Liver (tissue), 8 donors: ENCODE measurements at regions not wholly inside any gene's neighbourhood (a gene's known extent, or its start where the extent isn't known, plus 50 kb on each side); places are given as distances from the start of the nearest gene placed in this dataset.
A peak's percentile ranks its signal among the peaks of the same experiment; 100 is the strongest.

Experiments
- DNase-seq: peaks from one replicate; pipeline ENCODE4 v3.0.0-alpha.2; 2017; ENCODE audit warnings: low spot score
- H3K27ac ChIP-seq, 2 donors: one replicate each; pipeline ENCODE4 v1.7.0; 2013; ENCODE audit warnings: inconsistent platforms in 2 of 2, low read length in 2 of 2, control low read depth in 1 of 2, low read depth in 1 of 2, mild to moderate bottlenecking in 1 of 2
- H3K27me3 ChIP-seq, 4 donors: one replicate each; pipeline versions ENCODE4 v1.6.1 to v1.7.0; 2013; ENCODE audit warnings: low read length in 3 of 4, inconsistent platforms in 1 of 4, mild to moderate bottlenecking in 1 of 4, moderate library complexity in 1 of 4; ENCODE audit not compliant: control insufficient read depth in 4 of 4, insufficient read depth in 4 of 4
- H3K36me3 ChIP-seq, 4 donors: one replicate each; pipeline versions ENCODE4 v1.6.1 to v1.7.0; 2013; ENCODE audit warnings: low read length in 3 of 4, mild to moderate bottlenecking in 3 of 4, low read depth in 1 of 4, moderate library complexity in 1 of 4; ENCODE audit not compliant: control insufficient read depth in 4 of 4, insufficient read depth in 3 of 4
- H3K4me1 ChIP-seq, 4 donors: one replicate each; pipeline versions ENCODE4 v1.6.1 to v1.7.0; 2013; ENCODE audit warnings: low read length in 3 of 4, mild to moderate bottlenecking in 3 of 4, moderate library complexity in 1 of 4; ENCODE audit not compliant: control insufficient read depth in 4 of 4, insufficient read depth in 4 of 4
- H3K4me3 ChIP-seq, 3 donors: one replicate each; pipeline versions ENCODE4 v1.6.1 to v1.7.0; 2013; ENCODE audit warnings: low read length in 3 of 3, control low read depth in 1 of 3, low read depth in 1 of 3, mild to moderate bottlenecking in 1 of 3
- H3K9ac ChIP-seq, 2 donors: one replicate each; pipeline ENCODE4 v1.7.0; 2013; ENCODE audit warnings: low read length in 2 of 2, mild to moderate bottlenecking in 2 of 2, moderate library complexity in 2 of 2, control low read depth in 1 of 2, low read depth in 1 of 2
- H3K9me3 ChIP-seq, 4 donors: one replicate each; pipeline versions ENCODE4 v1.6.1 to v1.7.0; 2013; ENCODE audit warnings: low read length in 3 of 4; ENCODE audit not compliant: control insufficient read depth in 4 of 4
- FOXA2 ChIP-seq: IDR thresholded peaks from 2 replicates; pipeline ENCODE4 v1.6.1; 2016; ENCODE audit warnings: antibody characterized with exemption
- GABPA ChIP-seq, 2 donors: IDR thresholded peaks in 1 of 2; conservative IDR thresholded peaks in 1 of 2; 2 replicates each; pipeline ENCODE4 v1.6.1; 2016; ENCODE audit warnings: antibody characterized with exemption in 2 of 2, mild to moderate bottlenecking in 1 of 2, moderate library complexity in 1 of 2
- HNF4A ChIP-seq, 2 donors: conservative IDR thresholded peaks; 2 replicates each; pipeline ENCODE4 v1.6.1; 2016; ENCODE audit warnings: antibody characterized with exemption in 2 of 2, mild to moderate bottlenecking in 2 of 2
- HNF4G ChIP-seq: IDR thresholded peaks from 2 replicates; pipeline ENCODE4 v1.6.1; 2016; ENCODE audit warnings: antibody characterized with exemption
- JUND ChIP-seq, 2 donors: IDR thresholded peaks; 2 replicates each; pipeline ENCODE4 v1.6.1; 2016; ENCODE audit warnings: antibody characterized with exemption in 2 of 2
- NR2F2 ChIP-seq: IDR thresholded peaks from 2 replicates; pipeline ENCODE4 v1.6.1; 2016; ENCODE audit warnings: antibody characterized with exemption
- RAD21 ChIP-seq, 2 donors: IDR thresholded peaks; 2 replicates each; pipeline ENCODE4 v1.6.1; 2016; ENCODE audit warnings: antibody characterized with exemption in 2 of 2, mild to moderate bottlenecking in 2 of 2
- RXRA ChIP-seq, 2 donors: IDR thresholded peaks; 2 replicates each; pipeline ENCODE4 v1.6.1; 2017 to 2018; ENCODE audit warnings: antibody characterized with exemption in 2 of 2, mild to moderate bottlenecking in 1 of 2
- SP1 ChIP-seq: IDR thresholded peaks from 2 replicates; pipeline ENCODE4 v1.6.1; 2018; ENCODE audit warnings: antibody characterized with exemption, mild to moderate bottlenecking
- TAF1 ChIP-seq: conservative IDR thresholded peaks from 2 replicates; pipeline ENCODE4 v1.6.1; 2016; ENCODE audit warnings: antibody characterized with exemption, mild to moderate bottlenecking
- YY1 ChIP-seq: IDR thresholded peaks from 2 replicates; pipeline ENCODE4 v1.6.1; 2016; ENCODE audit warnings: antibody characterized with exemption, mild to moderate bottlenecking
- WGBS: extraction: QIAGEN DNeasy Blood & Tissue Kit; methylation state at CpG from one replicate; pipeline ENCODE4 v1.1.7; 2013; 5-methylcytosine and 5-hydroxymethylcytosine counted together
- TF ChIP-seq, protein P1 (sequence below): IDR thresholded peaks from 2 replicates; pipeline ENCODE4 v1.6.1; 2016; ENCODE audit warnings: antibody characterized with exemption
- TF ChIP-seq, protein P2 (sequence below): IDR thresholded peaks from 2 replicates; pipeline ENCODE4 v1.6.1; 2016; ENCODE audit warnings: antibody characterized with exemption
- TF ChIP-seq, protein P3 (sequence below): IDR thresholded peaks from 2 replicates; pipeline ENCODE4 v1.6.1; 2016; ENCODE audit warnings: antibody characterized with exemption
- TF ChIP-seq, protein P4 (sequence below): fragments of 150-350 bp; IDR thresholded peaks from 2 replicates; pipeline ENCODE4 v1.5.1; 2017; ENCODE audit warnings: improper control_type of control experiment, low read depth, low read length; ENCODE audit not compliant: missing input control
- TF ChIP-seq, protein P5 (sequence below): IDR thresholded peaks from 2 replicates; pipeline ENCODE4 v1.6.1; 2016; ENCODE audit warnings: antibody characterized with exemption, mild to moderate bottlenecking
- donor health status: healthy.
- donor health status: healthy.
- donor health status: healthy.
- donor health status: healthy.
- donor health status: healthy.

DNA sequence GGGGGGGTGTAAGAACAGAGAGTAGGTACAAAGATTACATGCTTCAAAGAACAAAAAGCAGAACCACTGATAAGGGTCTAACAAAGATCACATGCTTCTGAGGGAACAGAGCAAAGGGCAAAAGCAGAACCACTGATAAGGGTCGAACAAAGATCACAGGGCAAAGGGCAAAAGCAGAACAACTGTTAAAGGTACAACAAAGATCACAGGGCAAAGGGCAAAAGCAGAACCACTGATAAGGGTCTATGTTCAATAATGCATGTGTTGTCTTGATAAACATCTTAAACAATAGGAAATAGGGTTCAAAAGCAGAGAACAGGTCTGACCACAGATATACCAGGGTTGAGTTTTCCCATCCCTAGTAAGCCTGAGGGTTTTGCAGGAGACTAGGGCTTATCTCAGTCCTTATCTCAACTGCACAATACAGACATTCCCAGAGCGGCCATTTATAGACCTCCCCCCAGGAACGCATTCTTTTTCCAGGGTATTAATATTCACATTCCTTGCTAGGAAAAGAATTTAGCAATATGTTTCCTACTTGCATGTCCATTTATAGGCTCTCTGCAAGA lies 81.9 kb upstream of the PGR start:
- no peak overlapping the region for H3K27ac ChIP-seq
- no peaks in the 10 kb centered on the region for H3K4me1 ChIP-seq
- 69% methylated on average over 3 of the region's 3 CpGs for WGBS
- peaks cover 0 to 11% (median 4%) of the 10 kb centered on the region in 4 donors for H3K9me3 ChIP-seq
- no peaks in the 10 kb centered on the region for H3K36me3 ChIP-seq
- no peaks in the 10 kb centered on the region for H3K27me3 ChIP-seq
- H3K4me3 ChIP-seq, result no peak overlapping the region
- no peak overlapping the region for H3K9ac ChIP-seq
- TF ChIP-seq, protein P1, sequence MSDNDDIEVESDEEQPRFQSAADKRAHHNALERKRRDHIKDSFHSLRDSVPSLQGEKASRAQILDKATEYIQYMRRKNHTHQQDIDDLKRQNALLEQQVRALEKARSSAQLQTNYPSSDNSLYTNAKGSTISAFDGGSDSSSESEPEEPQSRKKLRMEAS, result no peak
- TF ChIP-seq RXRA (IDR thresholded peaks at IDR 0.05) (peak in 1 of 2 donors; percentile 36), HNF4A (conservative IDR thresholded peaks at IDR 0.05) (peak; percentile 61 to 78)
- DNase-seq, result no peak

DNA sequence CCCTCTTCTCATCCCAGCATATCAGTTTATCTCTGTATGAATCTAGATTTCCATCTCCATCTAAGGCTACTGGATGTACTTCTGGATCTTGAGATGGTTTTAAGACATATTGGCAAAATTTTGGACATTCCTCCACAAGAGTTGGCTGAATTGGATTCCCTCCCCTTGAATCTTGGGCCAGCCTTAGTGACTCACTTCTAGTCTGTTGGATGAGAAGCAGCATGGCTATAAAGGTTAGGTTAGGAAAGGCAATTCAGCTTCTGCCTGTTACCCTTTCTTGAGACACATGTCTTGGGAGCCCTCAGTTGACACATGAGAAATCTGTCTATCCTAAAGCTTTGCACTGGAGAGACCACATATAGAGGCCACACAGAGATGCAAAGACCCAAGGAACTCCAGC lies 73.0 kb upstream of the PGR start:
- Histone ChIP-seq H3K27me3 (no peaks in the 10 kb centered on the region), H3K36me3 (no peaks in the 10 kb centered on the region)
- TF ChIP-seq FOXA2, result no peak
- TF ChIP-seq RXRA (IDR thresholded peaks at IDR 0.05), result no peak
- TF ChIP-seq RAD21 (IDR thresholded peaks at IDR 0.05), result no peak
- TF ChIP-seq YY1, result no peak
- no peak for TF ChIP-seq HNF4A (conservative IDR thresholded peaks at IDR 0.05)
- TF ChIP-seq, protein P2, sequence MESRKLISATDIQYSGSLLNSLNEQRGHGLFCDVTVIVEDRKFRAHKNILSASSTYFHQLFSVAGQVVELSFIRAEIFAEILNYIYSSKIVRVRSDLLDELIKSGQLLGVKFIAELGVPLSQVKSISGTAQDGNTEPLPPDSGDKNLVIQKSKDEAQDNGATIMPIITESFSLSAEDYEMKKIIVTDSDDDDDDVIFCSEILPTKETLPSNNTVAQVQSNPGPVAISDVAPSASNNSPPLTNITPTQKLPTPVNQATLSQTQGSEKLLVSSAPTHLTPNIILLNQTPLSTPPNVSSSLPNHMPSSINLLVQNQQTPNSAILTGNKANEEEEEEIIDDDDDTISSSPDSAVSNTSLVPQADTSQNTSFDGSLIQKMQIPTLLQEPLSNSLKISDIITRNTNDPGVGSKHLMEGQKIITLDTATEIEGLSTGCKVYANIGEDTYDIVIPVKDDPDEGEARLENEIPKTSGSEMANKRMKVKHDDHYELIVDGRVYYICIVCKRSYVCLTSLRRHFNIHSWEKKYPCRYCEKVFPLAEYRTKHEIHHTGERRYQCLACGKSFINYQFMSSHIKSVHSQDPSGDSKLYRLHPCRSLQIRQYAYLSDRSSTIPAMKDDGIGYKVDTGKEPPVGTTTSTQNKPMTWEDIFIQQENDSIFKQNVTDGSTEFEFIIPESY, result no peak
- TF ChIP-seq, protein P3, sequence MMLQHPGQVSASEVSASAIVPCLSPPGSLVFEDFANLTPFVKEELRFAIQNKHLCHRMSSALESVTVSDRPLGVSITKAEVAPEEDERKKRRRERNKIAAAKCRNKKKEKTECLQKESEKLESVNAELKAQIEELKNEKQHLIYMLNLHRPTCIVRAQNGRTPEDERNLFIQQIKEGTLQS, result no peak
- TF ChIP-seq HNF4G, result no peak
- TF ChIP-seq, protein P1, result no peak
- TF ChIP-seq NR2F2, result no peak
- TF ChIP-seq SP1, result no peak
- no peak for TF ChIP-seq TAF1
- TF ChIP-seq, protein P4, sequence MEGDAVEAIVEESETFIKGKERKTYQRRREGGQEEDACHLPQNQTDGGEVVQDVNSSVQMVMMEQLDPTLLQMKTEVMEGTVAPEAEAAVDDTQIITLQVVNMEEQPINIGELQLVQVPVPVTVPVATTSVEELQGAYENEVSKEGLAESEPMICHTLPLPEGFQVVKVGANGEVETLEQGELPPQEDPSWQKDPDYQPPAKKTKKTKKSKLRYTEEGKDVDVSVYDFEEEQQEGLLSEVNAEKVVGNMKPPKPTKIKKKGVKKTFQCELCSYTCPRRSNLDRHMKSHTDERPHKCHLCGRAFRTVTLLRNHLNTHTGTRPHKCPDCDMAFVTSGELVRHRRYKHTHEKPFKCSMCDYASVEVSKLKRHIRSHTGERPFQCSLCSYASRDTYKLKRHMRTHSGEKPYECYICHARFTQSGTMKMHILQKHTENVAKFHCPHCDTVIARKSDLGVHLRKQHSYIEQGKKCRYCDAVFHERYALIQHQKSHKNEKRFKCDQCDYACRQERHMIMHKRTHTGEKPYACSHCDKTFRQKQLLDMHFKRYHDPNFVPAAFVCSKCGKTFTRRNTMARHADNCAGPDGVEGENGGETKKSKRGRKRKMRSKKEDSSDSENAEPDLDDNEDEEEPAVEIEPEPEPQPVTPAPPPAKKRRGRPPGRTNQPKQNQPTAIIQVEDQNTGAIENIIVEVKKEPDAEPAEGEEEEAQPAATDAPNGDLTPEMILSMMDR, result no peak
- TF ChIP-seq JUND (IDR thresholded peaks at IDR 0.05), result no peak
- TF ChIP-seq, protein P5, sequence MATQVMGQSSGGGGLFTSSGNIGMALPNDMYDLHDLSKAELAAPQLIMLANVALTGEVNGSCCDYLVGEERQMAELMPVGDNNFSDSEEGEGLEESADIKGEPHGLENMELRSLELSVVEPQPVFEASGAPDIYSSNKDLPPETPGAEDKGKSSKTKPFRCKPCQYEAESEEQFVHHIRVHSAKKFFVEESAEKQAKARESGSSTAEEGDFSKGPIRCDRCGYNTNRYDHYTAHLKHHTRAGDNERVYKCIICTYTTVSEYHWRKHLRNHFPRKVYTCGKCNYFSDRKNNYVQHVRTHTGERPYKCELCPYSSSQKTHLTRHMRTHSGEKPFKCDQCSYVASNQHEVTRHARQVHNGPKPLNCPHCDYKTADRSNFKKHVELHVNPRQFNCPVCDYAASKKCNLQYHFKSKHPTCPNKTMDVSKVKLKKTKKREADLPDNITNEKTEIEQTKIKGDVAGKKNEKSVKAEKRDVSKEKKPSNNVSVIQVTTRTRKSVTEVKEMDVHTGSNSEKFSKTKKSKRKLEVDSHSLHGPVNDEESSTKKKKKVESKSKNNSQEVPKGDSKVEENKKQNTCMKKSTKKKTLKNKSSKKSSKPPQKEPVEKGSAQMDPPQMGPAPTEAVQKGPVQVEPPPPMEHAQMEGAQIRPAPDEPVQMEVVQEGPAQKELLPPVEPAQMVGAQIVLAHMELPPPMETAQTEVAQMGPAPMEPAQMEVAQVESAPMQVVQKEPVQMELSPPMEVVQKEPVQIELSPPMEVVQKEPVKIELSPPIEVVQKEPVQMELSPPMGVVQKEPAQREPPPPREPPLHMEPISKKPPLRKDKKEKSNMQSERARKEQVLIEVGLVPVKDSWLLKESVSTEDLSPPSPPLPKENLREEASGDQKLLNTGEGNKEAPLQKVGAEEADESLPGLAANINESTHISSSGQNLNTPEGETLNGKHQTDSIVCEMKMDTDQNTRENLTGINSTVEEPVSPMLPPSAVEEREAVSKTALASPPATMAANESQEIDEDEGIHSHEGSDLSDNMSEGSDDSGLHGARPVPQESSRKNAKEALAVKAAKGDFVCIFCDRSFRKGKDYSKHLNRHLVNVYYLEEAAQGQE, result no peak
- TF ChIP-seq GABPA (IDR thresholded peaks at IDR 0.05 in 1 of 2, conservative IDR thresholded peaks at IDR 0.05 in 1 of 2), result no peak

More for the DNA sequence above, 73.0 kb upstream of the PGR start:
- DNase-seq, result no peak
- no peak overlapping the region for H3K4me3 ChIP-seq
- H3K4me1 ChIP-seq, result no peaks in the 10 kb centered on the region
- H3K27ac ChIP-seq, result no peak overlapping the region
- no peak overlapping the region for H3K9ac ChIP-seq
- H3K9me3 ChIP-seq, result peaks cover 0 to 2% (median 0%) of the 10 kb centered on the region in 4 donors
